EH (cell line): ENCODE measurements at regions not wholly inside any gene's neighbourhood (a gene's known extent, or its start where the extent isn't known, plus 50 kb on each side); places are given as distances from the start of the nearest gene placed in this dataset.
A peak's percentile ranks its signal among the peaks of the same experiment; 100 is the strongest.
"Not testable (repeated sequence)": the region's sequence is repeated elsewhere in the genome, so short reads cannot be mapped to it uniquely, and the experiment has no call there.

Experiments used
- DNase-seq: peaks from one replicate; pipeline ENCODE4 v3.0.0-alpha.2; 2015; ENCODE audit warnings: low read depth

- DNase-seq = no peak
These were observed 60.9 kb upstream of the TENM4 start for GRCh38 chr11:79501707-79502106.

GRCh38 chr11:79499929-79500328 lies 59.1 kb upstream of the TENM4 start:
- not testable (repeated sequence) for DNase-seq

GRCh38 chr11:79498667-79499066 lies 57.8 kb upstream of the TENM4 start:
- DNase-seq = no peak

- DNase-seq = peak; percentile 67
These were observed 52.8 kb upstream of the TENM4 start for GRCh38 chr11:79493555-79494171.

- DNase-seq = no peak
These were observed 51.2 kb upstream of the TENM4 start for GRCh38 chr11:79492008-79492407.
